ENCODE measurements at regions not wholly inside any gene's neighbourhood (a gene's known extent, or its start where the extent isn't known, plus 50 kb on each side); places are given as distances from the start of the nearest gene placed in this dataset.

DNA sequence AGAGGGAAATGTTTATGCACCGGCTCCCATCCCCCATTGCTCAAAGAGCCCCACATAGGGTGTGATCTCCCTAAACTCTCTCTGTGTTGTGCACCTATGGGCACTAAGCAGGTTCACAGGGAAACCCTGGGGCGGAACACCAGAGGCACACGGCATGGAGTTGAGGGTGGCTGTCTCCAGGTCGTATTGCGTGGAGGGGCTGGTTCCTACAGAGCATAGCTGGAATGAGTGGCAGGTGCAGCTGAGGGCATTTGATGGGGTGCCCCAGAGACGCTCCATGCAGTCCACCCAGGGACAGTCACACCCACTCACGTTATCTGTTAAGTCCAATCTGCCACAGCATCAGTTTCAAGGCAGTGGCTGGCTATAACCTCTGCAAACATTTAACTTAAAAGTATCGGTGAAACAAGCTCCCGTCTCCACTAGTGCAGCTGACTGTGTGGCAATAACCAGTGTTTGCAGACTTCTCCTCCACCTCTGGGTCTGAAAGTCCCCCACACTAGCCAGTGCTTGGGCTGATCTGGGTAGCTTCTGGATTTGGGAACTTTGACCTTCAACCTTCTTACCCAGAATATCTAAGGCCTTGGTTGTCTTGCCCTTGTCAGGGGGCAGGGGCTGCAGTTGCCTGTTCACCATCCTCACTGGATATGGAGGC is 249.2 kb upstream of the ZNF32 start:
- Histone ChIP-seq H3K79me2 (ENCODE audit: control insufficient read depth, insufficient read depth, low read length) (no peaks in the 10 kb centered on the region), H2AFZ (ENCODE audit: control insufficient read depth, low read length) (no peak overlapping the region), H4K20me1 (ENCODE audit: control insufficient read depth, extremely low read depth, insufficient read depth, low read length) (no peaks in the 10 kb centered on the region), H3K4me2 (ENCODE audit: control insufficient read depth, extremely low read depth, insufficient read depth, low read depth, low read length) (no peak overlapping the region), H3K27ac (ENCODE audit: control insufficient read depth, insufficient read depth, low read length) (no peak overlapping the region), H3K4me3 (ENCODE audit: control insufficient read depth in 2 of 3, extremely low read depth in 1 of 3, insufficient read depth in 2 of 3, low read depth in 1 of 3, low read length in 3 of 3) (no peak overlapping the region), H3K27me3 (ENCODE audit: control insufficient read depth, extremely low read depth, insufficient read depth, low read length) (no peaks in the 10 kb centered on the region), H3K9me1 (ENCODE audit: control insufficient read depth, extremely low read depth, insufficient read depth, low read length) (no peaks in the 10 kb centered on the region), H3K9ac (ENCODE audit: control insufficient read depth, extremely low read depth, insufficient read depth, low read length) (no peak overlapping the region), H3K36me3 (ENCODE audit: control insufficient read depth in 2 of 2, extremely low read depth in 1 of 2, insufficient read depth in 2 of 2, low read length in 2 of 2) (no peaks in the 10 kb centered on the region), H3K9me3 (ENCODE audit: control insufficient read depth, low read depth, low read length) (no peaks in the 10 kb centered on the region), H3K4me1 (ENCODE audit: control insufficient read depth, extremely low read depth, insufficient read depth, low read length) (no peaks in the 10 kb centered on the region)
- FAIRE-seq (no peak), DNase-seq (ENCODE audit: low read depth, low spot score) (no peak)
- no peak for TF ChIP-seq EZH2 (IDR thresholded peaks at IDR 0.05; ENCODE audit: low read length)
- dilution Hi-C loops (cut with MboI; ENCODE audit: extremely low pct_ligation_motif_present, low sequenced_read_pairs), result no loop called here

DNA sequence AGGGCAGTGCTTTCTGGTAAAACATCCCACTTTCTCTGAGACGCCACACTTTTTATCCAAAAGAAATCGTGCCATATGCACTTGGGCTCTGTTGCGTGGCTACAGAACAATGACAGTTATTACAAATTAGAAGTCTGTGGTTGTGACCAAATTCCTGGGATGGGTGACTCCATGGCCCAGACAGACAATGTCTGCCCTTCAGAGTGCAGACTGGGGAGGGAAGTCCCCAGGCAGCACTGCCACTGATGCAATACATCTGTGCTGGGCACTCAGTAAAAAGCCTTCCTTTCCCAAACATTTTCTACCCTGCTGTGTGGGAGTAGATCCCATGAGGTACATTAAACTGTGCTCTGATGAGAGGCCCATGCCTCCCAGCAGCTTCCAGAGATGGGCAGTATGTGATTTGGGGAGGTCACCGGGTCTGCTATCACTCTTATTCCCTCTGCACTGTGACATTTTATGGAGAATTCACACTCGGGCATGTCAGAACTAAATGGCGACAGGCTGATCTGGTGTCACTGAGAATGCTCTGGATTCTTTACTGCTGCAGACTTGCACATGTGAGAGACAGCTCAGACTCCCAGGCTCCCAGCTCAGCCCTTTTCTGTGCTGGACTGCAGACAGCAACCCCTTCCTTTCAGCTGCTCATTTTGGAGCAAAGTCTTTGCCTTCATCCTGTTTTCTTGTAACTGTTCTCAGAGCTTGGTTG is 243.5 kb upstream of the ZNF32 start:
- TF ChIP-seq EZH2 (IDR thresholded peaks at IDR 0.05; ENCODE audit: low read length), result no peak
- TF ChIP-seq, protein P1, sequence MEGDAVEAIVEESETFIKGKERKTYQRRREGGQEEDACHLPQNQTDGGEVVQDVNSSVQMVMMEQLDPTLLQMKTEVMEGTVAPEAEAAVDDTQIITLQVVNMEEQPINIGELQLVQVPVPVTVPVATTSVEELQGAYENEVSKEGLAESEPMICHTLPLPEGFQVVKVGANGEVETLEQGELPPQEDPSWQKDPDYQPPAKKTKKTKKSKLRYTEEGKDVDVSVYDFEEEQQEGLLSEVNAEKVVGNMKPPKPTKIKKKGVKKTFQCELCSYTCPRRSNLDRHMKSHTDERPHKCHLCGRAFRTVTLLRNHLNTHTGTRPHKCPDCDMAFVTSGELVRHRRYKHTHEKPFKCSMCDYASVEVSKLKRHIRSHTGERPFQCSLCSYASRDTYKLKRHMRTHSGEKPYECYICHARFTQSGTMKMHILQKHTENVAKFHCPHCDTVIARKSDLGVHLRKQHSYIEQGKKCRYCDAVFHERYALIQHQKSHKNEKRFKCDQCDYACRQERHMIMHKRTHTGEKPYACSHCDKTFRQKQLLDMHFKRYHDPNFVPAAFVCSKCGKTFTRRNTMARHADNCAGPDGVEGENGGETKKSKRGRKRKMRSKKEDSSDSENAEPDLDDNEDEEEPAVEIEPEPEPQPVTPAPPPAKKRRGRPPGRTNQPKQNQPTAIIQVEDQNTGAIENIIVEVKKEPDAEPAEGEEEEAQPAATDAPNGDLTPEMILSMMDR (optimal IDR thresholded peaks at IDR 0.05 in 1 of 3, IDR thresholded peaks at IDR 0.05 in 1 of 3, conservative IDR thresholded peaks at IDR 0.05 in 1 of 3; ENCODE audit: extremely low read depth in 1 of 3, insufficient read depth in 2 of 3, low read length in 3 of 3), result no peak
- Histone ChIP-seq H4K20me1 (ENCODE audit: control insufficient read depth, extremely low read depth, insufficient read depth, low read length) (no peaks in the 10 kb centered on the region), H3K79me2 (ENCODE audit: control insufficient read depth, insufficient read depth, low read length) (no peaks in the 10 kb centered on the region), H3K9me3 (ENCODE audit: control insufficient read depth, low read depth, low read length) (no peaks in the 10 kb centered on the region), H3K4me1 (ENCODE audit: control insufficient read depth, extremely low read depth, insufficient read depth, low read length) (no peaks in the 10 kb centered on the region), H3K9me1 (ENCODE audit: control insufficient read depth, extremely low read depth, insufficient read depth, low read length) (no peaks in the 10 kb centered on the region), H3K4me3 (ENCODE audit: control insufficient read depth in 2 of 3, extremely low read depth in 1 of 3, insufficient read depth in 2 of 3, low read depth in 1 of 3, low read length in 3 of 3) (no peak overlapping the region), H3K36me3 (ENCODE audit: control insufficient read depth in 2 of 2, extremely low read depth in 1 of 2, insufficient read depth in 2 of 2, low read length in 2 of 2) (no peaks in the 10 kb centered on the region), H3K27ac (ENCODE audit: control insufficient read depth, insufficient read depth, low read length) (no peak overlapping the region), H2AFZ (ENCODE audit: control insufficient read depth, low read length) (no peak overlapping the region), H3K4me2 (ENCODE audit: control insufficient read depth, extremely low read depth, insufficient read depth, low read depth, low read length) (no peak overlapping the region), H3K27me3 (ENCODE audit: control insufficient read depth, extremely low read depth, insufficient read depth, low read length) (no peaks in the 10 kb centered on the region), H3K9ac (ENCODE audit: control insufficient read depth, extremely low read depth, insufficient read depth, low read length) (no peak overlapping the region)
- dilution Hi-C loops (cut with MboI; ENCODE audit: extremely low pct_ligation_motif_present, low sequenced_read_pairs), result no loop called here
- DNase-seq (ENCODE audit: low read depth, low spot score) (no peak), FAIRE-seq (no peak)
